Activated naive CD8-positive, alpha-beta T cell treated with anti-CD3 and anti-CD28 coated beads, Interleukin-2, amount 10 ng/mL, durations not matched to agents 7 days and 5 days (primary cell): ENCODE measurements at regions not wholly inside any gene's neighbourhood (a gene's known extent, or its start where the extent isn't known, plus 50 kb on each side); places are given as distances from the start of the nearest gene placed in this dataset.
"Not testable (repeated sequence)": the region's sequence is repeated elsewhere in the genome, so short reads cannot be mapped to it uniquely, and the experiment has no call there.

Experiments
- ATAC-seq: fragments of 150-1000 bp; cut with Tn5 transposase; one replicate; pipeline ENCODE4 v1.10.0; 2021; ENCODE audit warnings: low read depth, moderate library complexity
- POLR2A ChIA-PET: fragments of 350-600 bp; sonication (Branson Sonifier 250); formaldehyde crosslinking; loops from one replicate; lab custom pipeline; 2021; ENCODE audit warnings: antibody characterized with exemption; lab: Charles Lee
- DNase-seq: peaks from one replicate; pipeline ENCODE4 v3.0.0; 2021
- H3K27ac Mint-ChIP-seq: one replicate; pipeline ENCODE4 v1.8.0; 2022; ENCODE audit warnings: mild to moderate bottlenecking, mixed read lengths
- H3K27me3 Mint-ChIP-seq: one replicate; pipeline ENCODE4 v1.8.0; 2022; ENCODE audit warnings: mild to moderate bottlenecking, moderate library complexity, mixed read lengths
- H3K36me3 Mint-ChIP-seq: one replicate; pipeline ENCODE4 v1.8.0; 2021; ENCODE audit warnings: mild to moderate bottlenecking, mixed read lengths
- H3K4me1 Mint-ChIP-seq: one replicate; pipeline ENCODE4 v1.8.0; 2021; ENCODE audit warnings: mixed read lengths
- H3K4me3 Mint-ChIP-seq: one replicate; pipeline ENCODE4 v1.8.0; 2022; ENCODE audit warnings: mild to moderate bottlenecking, moderate library complexity, mixed read lengths
- H3K9me3 Mint-ChIP-seq: one replicate; pipeline ENCODE4 v1.8.0; 2021; ENCODE audit warnings: mixed read lengths

- POLR2A ChIA-PET, result no interaction called here
- H3K4me3 Mint-ChIP-seq, result no peak overlapping the region
- H3K4me1 Mint-ChIP-seq, result no peaks in the 10 kb centered on the region
- ATAC-seq (no peak), DNase-seq (no peak)
- peaks cover 2% of the 10 kb centered on the region for H3K27me3 Mint-ChIP-seq
- no peaks in the 10 kb centered on the region for H3K36me3 Mint-ChIP-seq
- no peak overlapping the region for H3K27ac Mint-ChIP-seq
- H3K9me3 Mint-ChIP-seq, result peaks cover 2% of the 10 kb centered on the region
These were observed 250.0 kb downstream of the PLOD2 start for GRCh38 chr3:145911016-145911415.

GRCh38 chr3:145915787-145916186 lies 245.2 kb downstream of the PLOD2 start:
- no peak overlapping the region for H3K27ac Mint-ChIP-seq
- no peaks in the 10 kb centered on the region for H3K36me3 Mint-ChIP-seq
- no peak for ATAC-seq
- peaks cover 2% of the 10 kb centered on the region for H3K27me3 Mint-ChIP-seq
- H3K4me3 Mint-ChIP-seq, result no peak overlapping the region
- no peaks in the 10 kb centered on the region for H3K4me1 Mint-ChIP-seq
- POLR2A ChIA-PET, result no interaction called here
- DNase-seq, result no peak
- H3K9me3 Mint-ChIP-seq, result peaks cover 8% of the 10 kb centered on the region

- H3K27me3 Mint-ChIP-seq, H3K4me1 Mint-ChIP-seq, ATAC-seq, POLR2A ChIA-PET, H3K9me3 Mint-ChIP-seq, DNase-seq, H3K4me3 Mint-ChIP-seq, H3K36me3 Mint-ChIP-seq, H3K27ac Mint-ChIP-seq: not testable (repeated sequence)
These were observed 233.2 kb downstream of the PLOD2 start for GRCh38 chr3:145927736-145928135.

GRCh38 chr3:145936971-145937370 lies 224.0 kb downstream of the PLOD2 start:
- Mint-ChIP-seq H3K4me3 (no peak overlapping the region), H3K27ac (no peak overlapping the region), H3K36me3 (no peaks in the 10 kb centered on the region), H3K4me1 (no peaks in the 10 kb centered on the region), H3K27me3 (no peaks in the 10 kb centered on the region), H3K9me3 (no peaks in the 10 kb centered on the region)
- no peak for ATAC-seq
- POLR2A ChIA-PET, result no interaction called here
- no peak for DNase-seq

GRCh38 chr3:145939431-145939830 lies 221.6 kb downstream of the PLOD2 start:
- Mint-ChIP-seq H3K27me3 (no peaks in the 10 kb centered on the region), H3K4me1 (no peaks in the 10 kb centered on the region), H3K9me3 (no peaks in the 10 kb centered on the region), H3K36me3 (no peaks in the 10 kb centered on the region), H3K27ac (no peak overlapping the region), H3K4me3 (no peak overlapping the region)
- DNase-seq (no peak), ATAC-seq (no peak)
- POLR2A ChIA-PET, result no interaction called here

GRCh38 chr3:145942052-145942451 lies 218.9 kb downstream of the PLOD2 start:
- no peak for ATAC-seq
- no peak for DNase-seq
- POLR2A ChIA-PET, result no interaction called here
- H3K4me1 Mint-ChIP-seq, result no peaks in the 10 kb centered on the region
- no peak overlapping the region for H3K4me3 Mint-ChIP-seq
- H3K36me3 Mint-ChIP-seq, result no peaks in the 10 kb centered on the region
- no peak overlapping the region for H3K27ac Mint-ChIP-seq
- no peaks in the 10 kb centered on the region for H3K27me3 Mint-ChIP-seq
- H3K9me3 Mint-ChIP-seq, result no peaks in the 10 kb centered on the region

- ATAC-seq (no peak), DNase-seq (no peak)
- Mint-ChIP-seq H3K27me3 (no peaks in the 10 kb centered on the region), H3K36me3 (no peaks in the 10 kb centered on the region), H3K27ac (no peak overlapping the region), H3K4me3 (no peak overlapping the region), H3K9me3 (no peaks in the 10 kb centered on the region), H3K4me1 (no peaks in the 10 kb centered on the region)
- POLR2A ChIA-PET, result no interaction called here
These were observed 217.0 kb downstream of the PLOD2 start for GRCh38 chr3:145943952-145944351.

- POLR2A ChIA-PET, result no interaction called here
- DNase-seq, result no peak
- H3K4me3 Mint-ChIP-seq, result no peak overlapping the region
- no peaks in the 10 kb centered on the region for H3K4me1 Mint-ChIP-seq
- no peaks in the 10 kb centered on the region for H3K27me3 Mint-ChIP-seq
- no peaks in the 10 kb centered on the region for H3K36me3 Mint-ChIP-seq
- H3K9me3 Mint-ChIP-seq, result no peaks in the 10 kb centered on the region
- ATAC-seq, result no peak
- no peak overlapping the region for H3K27ac Mint-ChIP-seq
These were observed 209.5 kb downstream of the PLOD2 start for GRCh38 chr3:145951441-145951840.

- Mint-ChIP-seq H3K4me1 (no peaks in the 10 kb centered on the region), H3K9me3 (no peaks in the 10 kb centered on the region), H3K4me3 (no peak overlapping the region), H3K36me3 (no peaks in the 10 kb centered on the region), H3K27me3 (no peaks in the 10 kb centered on the region), H3K27ac (no peak overlapping the region)
- POLR2A ChIA-PET, result no interaction called here
- no peak for ATAC-seq
- no peak for DNase-seq
These were observed 208.4 kb downstream of the PLOD2 start for GRCh38 chr3:145952536-145952935.

GRCh38 chr3:145953316-145953715 lies 207.7 kb downstream of the PLOD2 start:
- Mint-ChIP-seq H3K4me1 (no peaks in the 10 kb centered on the region), H3K27me3 (no peaks in the 10 kb centered on the region), H3K27ac (no peak overlapping the region), H3K4me3 (no peak overlapping the region), H3K9me3 (no peaks in the 10 kb centered on the region), H3K36me3 (no peaks in the 10 kb centered on the region)
- POLR2A ChIA-PET, result no interaction called here
- DNase-seq (no peak), ATAC-seq (no peak)

- DNase-seq (no peak), ATAC-seq (no peak)
- Mint-ChIP-seq H3K27ac (no peak overlapping the region), H3K4me3 (no peak overlapping the region), H3K9me3 (no peaks in the 10 kb centered on the region), H3K36me3 (no peaks in the 10 kb centered on the region), H3K4me1 (no peaks in the 10 kb centered on the region), H3K27me3 (no peaks in the 10 kb centered on the region)
- POLR2A ChIA-PET, result no interaction called here
These were observed 201.4 kb downstream of the PLOD2 start for GRCh38 chr3:145959457-145960088.

GRCh38 chr3:145963111-145963510 lies 197.9 kb downstream of the PLOD2 start:
- no peaks in the 10 kb centered on the region for H3K27me3 Mint-ChIP-seq
- H3K4me3 Mint-ChIP-seq, result no peak overlapping the region
- POLR2A ChIA-PET, result no interaction called here

GRCh38 chr3:145967043-145967442 lies 193.9 kb downstream of the PLOD2 start:
- no peaks in the 10 kb centered on the region for H3K9me3 Mint-ChIP-seq
- H3K4me3 Mint-ChIP-seq, result no peak overlapping the region
- DNase-seq (no peak), ATAC-seq (no peak)
- H3K4me1 Mint-ChIP-seq, result no peaks in the 10 kb centered on the region
- POLR2A ChIA-PET, result no interaction called here
- H3K36me3 Mint-ChIP-seq, result no peaks in the 10 kb centered on the region
- H3K27me3 Mint-ChIP-seq, result no peaks in the 10 kb centered on the region
- no peak overlapping the region for H3K27ac Mint-ChIP-seq

More at GRCh38 chr3:145963111-145963510, 197.9 kb downstream of the PLOD2 start:
- Mint-ChIP-seq H3K9me3 (no peaks in the 10 kb centered on the region), H3K4me1 (no peaks in the 10 kb centered on the region), H3K27ac (no peak overlapping the region), H3K36me3 (no peaks in the 10 kb centered on the region)
- no peak for ATAC-seq
- no peak for DNase-seq

GRCh38 chr3:145971186-145971585 lies 189.8 kb downstream of the PLOD2 start:
- ATAC-seq (no peak), DNase-seq (no peak)
- no peak overlapping the region for H3K4me3 Mint-ChIP-seq
- no peaks in the 10 kb centered on the region for H3K36me3 Mint-ChIP-seq
- H3K9me3 Mint-ChIP-seq, result no peaks in the 10 kb centered on the region
- H3K27me3 Mint-ChIP-seq, result no peaks in the 10 kb centered on the region
- H3K4me1 Mint-ChIP-seq, result no peaks in the 10 kb centered on the region
- POLR2A ChIA-PET, result no interaction called here
- H3K27ac Mint-ChIP-seq, result no peak overlapping the region

- ATAC-seq (no peak), DNase-seq (no peak)
- no peaks in the 10 kb centered on the region for H3K9me3 Mint-ChIP-seq
- H3K4me3 Mint-ChIP-seq, result no peak overlapping the region
- no peak overlapping the region for H3K27ac Mint-ChIP-seq
- H3K4me1 Mint-ChIP-seq, result no peaks in the 10 kb centered on the region
- no peaks in the 10 kb centered on the region for H3K27me3 Mint-ChIP-seq
- H3K36me3 Mint-ChIP-seq, result no peaks in the 10 kb centered on the region
- POLR2A ChIA-PET, result no interaction called here
These were observed 188.1 kb downstream of the PLOD2 start for GRCh38 chr3:145972851-145973250.
